Activated CD4-positive, alpha-beta T cell treated with anti-CD3 and anti-CD28 coated beads, Interleukin-2, amount 10 ng/mL, durations not matched to agents 24 days and 14 days (primary cell): ENCODE measurements at regions not wholly inside any gene's neighbourhood (a gene's known extent, or its start where the extent isn't known, plus 50 kb on each side); places are given as distances from the start of the nearest gene placed in this dataset.

Experiments
- DNase-seq: peaks from one replicate; pipeline ENCODE4 v3.0.0; 2022
- H3K27ac Mint-ChIP-seq: one replicate; pipeline ENCODE4 v1.8.0; 2022; ENCODE audit warnings: mild to moderate bottlenecking, mixed read lengths
- H3K27me3 Mint-ChIP-seq: one replicate; pipeline ENCODE4 v1.8.0; 2022; ENCODE audit warnings: mixed read lengths
- H3K36me3 Mint-ChIP-seq: one replicate; pipeline ENCODE4 v1.8.0; 2022; ENCODE audit warnings: low read depth, mild to moderate bottlenecking, mixed read lengths
- H3K4me1 Mint-ChIP-seq: one replicate; pipeline ENCODE4 v1.8.0; 2021; ENCODE audit warnings: mixed read lengths
- H3K4me3 Mint-ChIP-seq: one replicate; pipeline ENCODE4 v1.8.0; 2022; ENCODE audit warnings: mild to moderate bottlenecking, moderate library complexity, mixed read lengths
- H3K9me3 Mint-ChIP-seq: one replicate; pipeline ENCODE4 v1.8.0; 2021; ENCODE audit warnings: mixed read lengths
- intact Hi-C: fragments of 100-400 bp; cut with micrococcal nuclease; formaldehyde crosslinking; loops from one replicate; pipeline ENCODE4 v1.15.1; 2023

GRCh38 chr2:8515864-8516533, 165.9 kb upstream of the ID2 start:
- H3K36me3 Mint-ChIP-seq, result peaks cover 20% of the 10 kb centered on the region
- H3K27ac Mint-ChIP-seq, result peak overlapping the region; percentile 96
- H3K27me3 Mint-ChIP-seq, result no peaks in the 10 kb centered on the region
- DNase-seq, result peak; percentile 69
- H3K9me3 Mint-ChIP-seq, result peaks cover 17% of the 10 kb centered on the region
- intact Hi-C loops, result loop anchor here (1.0 to 10.0 kb wide), 12 partner anchors 27 to 1081 kb away; no protein-coding TSS in a partner anchor
- peaks cover 73% of the 10 kb centered on the region for H3K4me1 Mint-ChIP-seq
- H3K4me3 Mint-ChIP-seq, result peak overlapping the region; percentile 61

GRCh38 chr2:8517850-8518498, 163.9 kb upstream of the ID2 start:
- DNase-seq, result no peak
- Mint-ChIP-seq H3K27ac (no peak overlapping the region), H3K36me3 (peaks cover 22% of the 10 kb centered on the region), H3K4me3 (no peak overlapping the region), H3K4me1 (peaks cover 80% of the 10 kb centered on the region), H3K9me3 (peaks cover 22% of the 10 kb centered on the region), H3K27me3 (no peaks in the 10 kb centered on the region)
- intact Hi-C loops, result loop anchor here (10.0 kb wide), 3 partner anchors 953 to 1083 kb away; no protein-coding TSS in a partner anchor

- H3K27me3 Mint-ChIP-seq, result no peaks in the 10 kb centered on the region
- no peak overlapping the region for H3K4me3 Mint-ChIP-seq
- peaks cover 78% of the 10 kb centered on the region for H3K4me1 Mint-ChIP-seq
- peak overlapping the region; percentile 82 for H3K27ac Mint-ChIP-seq
- peaks cover 21% of the 10 kb centered on the region for H3K9me3 Mint-ChIP-seq
- intact Hi-C loops, result loop anchor here (10.0 kb wide), 3 partner anchors 954 to 1084 kb away; no protein-coding TSS in a partner anchor
- DNase-seq, result no peak
- peaks cover 12% of the 10 kb centered on the region for H3K36me3 Mint-ChIP-seq
Observed at GRCh38 chr2:8518979-8519668, 162.7 kb upstream of the ID2 start.

- Mint-ChIP-seq H3K4me3 (no peak overlapping the region), H3K9me3 (peaks cover 17% of the 10 kb centered on the region), H3K27me3 (no peaks in the 10 kb centered on the region), H3K27ac (peak overlapping the region; percentile 82), H3K4me1 (peaks cover 67% of the 10 kb centered on the region), H3K36me3 (peaks cover 7% of the 10 kb centered on the region)
- DNase-seq, result no peak
- intact Hi-C loops, result no loop called here
Observed at GRCh38 chr2:8520791-8521344, 161.0 kb upstream of the ID2 start.

- peak; percentile 64 for DNase-seq
- peaks cover 17% of the 10 kb centered on the region for H3K9me3 Mint-ChIP-seq
- peaks cover 7% of the 10 kb centered on the region for H3K36me3 Mint-ChIP-seq
- peak overlapping the region; percentile 84 for H3K27ac Mint-ChIP-seq
- peak overlapping the region; percentile 57 for H3K4me3 Mint-ChIP-seq
- peaks cover 63% of the 10 kb centered on the region for H3K4me1 Mint-ChIP-seq
- intact Hi-C loops, result no loop called here
- H3K27me3 Mint-ChIP-seq, result no peaks in the 10 kb centered on the region
Observed at GRCh38 chr2:8522687-8523086, 159.2 kb upstream of the ID2 start.

GRCh38 chr2:8524388-8524787, 157.5 kb upstream of the ID2 start:
- Mint-ChIP-seq H3K9me3 (peaks cover 17% of the 10 kb centered on the region), H3K27me3 (no peaks in the 10 kb centered on the region), H3K4me3 (no peak overlapping the region), H3K27ac (no peak overlapping the region), H3K4me1 (peaks cover 52% of the 10 kb centered on the region), H3K36me3 (peaks cover 7% of the 10 kb centered on the region)
- intact Hi-C loops, result no loop called here
- no peak for DNase-seq

- Mint-ChIP-seq H3K4me3 (no peak overlapping the region), H3K36me3 (peaks cover 7% of the 10 kb centered on the region), H3K27ac (no peak overlapping the region), H3K9me3 (peaks cover 21% of the 10 kb centered on the region), H3K27me3 (no peaks in the 10 kb centered on the region), H3K4me1 (peaks cover 50% of the 10 kb centered on the region)
- intact Hi-C loops, result no loop called here
- no peak for DNase-seq
Observed at GRCh38 chr2:8524823-8525222, 157.0 kb upstream of the ID2 start.

- no peak for DNase-seq
- peaks cover 23% of the 10 kb centered on the region for H3K9me3 Mint-ChIP-seq
- intact Hi-C loops, result no loop called here
- peaks cover 46% of the 10 kb centered on the region for H3K4me1 Mint-ChIP-seq
- H3K27me3 Mint-ChIP-seq, result no peaks in the 10 kb centered on the region
- H3K4me3 Mint-ChIP-seq, result no peak overlapping the region
- peaks cover 7% of the 10 kb centered on the region for H3K36me3 Mint-ChIP-seq
- H3K27ac Mint-ChIP-seq, result no peak overlapping the region
Observed at GRCh38 chr2:8525236-8525581, 156.6 kb upstream of the ID2 start.

- Mint-ChIP-seq H3K27me3 (no peaks in the 10 kb centered on the region), H3K27ac (no peak overlapping the region), H3K4me3 (no peak overlapping the region), H3K36me3 (peaks cover 7% of the 10 kb centered on the region), H3K9me3 (peaks cover 17% of the 10 kb centered on the region), H3K4me1 (peaks cover 40% of the 10 kb centered on the region)
- no peak for DNase-seq
- intact Hi-C loops, result no loop called here
Observed at GRCh38 chr2:8525582-8526402, 156.1 kb upstream of the ID2 start.

- no peak for DNase-seq
- Mint-ChIP-seq H3K27me3 (no peaks in the 10 kb centered on the region), H3K36me3 (peaks cover 9% of the 10 kb centered on the region), H3K9me3 (peaks cover 16% of the 10 kb centered on the region), H3K4me3 (no peak overlapping the region), H3K27ac (no peak overlapping the region), H3K4me1 (peaks cover 35% of the 10 kb centered on the region)
- intact Hi-C loops, result no loop called here
Observed at GRCh38 chr2:8526403-8526696, 155.5 kb upstream of the ID2 start.

- no peak for DNase-seq
- no peak overlapping the region for H3K27ac Mint-ChIP-seq
- H3K4me3 Mint-ChIP-seq, result no peak overlapping the region
- H3K27me3 Mint-ChIP-seq, result no peaks in the 10 kb centered on the region
- peaks cover 16% of the 10 kb centered on the region for H3K9me3 Mint-ChIP-seq
- peaks cover 29% of the 10 kb centered on the region for H3K4me1 Mint-ChIP-seq
- intact Hi-C loops, result no loop called here
- H3K36me3 Mint-ChIP-seq, result peaks cover 9% of the 10 kb centered on the region
Observed at GRCh38 chr2:8527031-8527430, 154.8 kb upstream of the ID2 start.

- Mint-ChIP-seq H3K4me3 (no peak overlapping the region), H3K27ac (no peak overlapping the region), H3K4me1 (peaks cover 22% of the 10 kb centered on the region), H3K27me3 (no peaks in the 10 kb centered on the region), H3K36me3 (peaks cover 7% of the 10 kb centered on the region), H3K9me3 (peaks cover 17% of the 10 kb centered on the region)
- intact Hi-C loops, result no loop called here
- no peak for DNase-seq
Observed at GRCh38 chr2:8527676-8528075, 154.2 kb upstream of the ID2 start.

GRCh38 chr2:8528863-8529262, 153.0 kb upstream of the ID2 start:
- no peak overlapping the region for H3K4me3 Mint-ChIP-seq
- peaks cover 17% of the 10 kb centered on the region for H3K9me3 Mint-ChIP-seq
- no peaks in the 10 kb centered on the region for H3K27me3 Mint-ChIP-seq
- intact Hi-C loops, result no loop called here
- H3K4me1 Mint-ChIP-seq, result peaks cover 11% of the 10 kb centered on the region
- H3K27ac Mint-ChIP-seq, result no peak overlapping the region
- peaks cover 5% of the 10 kb centered on the region for H3K36me3 Mint-ChIP-seq
- DNase-seq, result no peak
